ENCODE measurements at regions not wholly inside any gene's neighbourhood (a gene's known extent, or its start where the extent isn't known, plus 50 kb on each side); places are given as distances from the start of the nearest gene placed in this dataset.

GRCh38 chr1:60374537-60374936 is 301.0 kb upstream of the C1orf87 start:
- no peak for TF ChIP-seq POLR2A (IDR thresholded peaks at IDR 0.05; ENCODE audit: low read depth, low read length)
- no peak for FAIRE-seq

GRCh38 chr1:60367532-60367931 is 294.0 kb upstream of the C1orf87 start:
- TF ChIP-seq POLR2A (IDR thresholded peaks at IDR 0.05; ENCODE audit: low read depth, low read length): no peak
- DNase-seq (ENCODE audit: insufficient read length, low spot score) (no peak), FAIRE-seq (no peak)

More at GRCh38 chr1:60374537-60374936, 301.0 kb upstream of the C1orf87 start:
- DNase-seq (ENCODE audit: insufficient read length, low spot score): no peak

GRCh38 chr1:60359431-60359830 is 285.9 kb upstream of the C1orf87 start:
- no peak for FAIRE-seq
- TF ChIP-seq POLR2A (IDR thresholded peaks at IDR 0.05; ENCODE audit: low read depth, low read length): no peak
- no peak for DNase-seq (ENCODE audit: insufficient read length, low spot score)

GRCh38 chr1:60350531-60350930 is 277.0 kb upstream of the C1orf87 start:
- FAIRE-seq (no peak), DNase-seq (ENCODE audit: insufficient read length, low spot score) (no peak)
- no peak for TF ChIP-seq POLR2A (IDR thresholded peaks at IDR 0.05; ENCODE audit: low read depth, low read length)

GRCh38 chr1:60348884-60349283 is 275.3 kb upstream of the C1orf87 start:
- DNase-seq (ENCODE audit: insufficient read length, low spot score) (no peak), FAIRE-seq (no peak)
- no peak for TF ChIP-seq POLR2A (IDR thresholded peaks at IDR 0.05; ENCODE audit: low read depth, low read length)

GRCh38 chr1:60345621-60346020 is 272.1 kb upstream of the C1orf87 start:
- TF ChIP-seq POLR2A (IDR thresholded peaks at IDR 0.05; ENCODE audit: low read depth, low read length): no peak
- DNase-seq (ENCODE audit: insufficient read length, low spot score) (no peak), FAIRE-seq (no peak)

GRCh38 chr1:60345049-60345448 is 271.5 kb upstream of the C1orf87 start:
- no peak for DNase-seq (ENCODE audit: insufficient read length, low spot score)
- no peak for FAIRE-seq
- no peak for TF ChIP-seq POLR2A (IDR thresholded peaks at IDR 0.05; ENCODE audit: low read depth, low read length)

GRCh38 chr1:60343736-60344135 is 270.2 kb upstream of the C1orf87 start:
- DNase-seq (ENCODE audit: insufficient read length, low spot score) (no peak), FAIRE-seq (no peak)
- TF ChIP-seq POLR2A (IDR thresholded peaks at IDR 0.05; ENCODE audit: low read depth, low read length): no peak

GRCh38 chr1:60342569-60342968 is 269.0 kb upstream of the C1orf87 start:
- TF ChIP-seq POLR2A (IDR thresholded peaks at IDR 0.05; ENCODE audit: low read depth, low read length): no peak
- DNase-seq (ENCODE audit: insufficient read length, low spot score) (no peak), FAIRE-seq (no peak)

- DNase-seq (ENCODE audit: insufficient read length, low spot score): no peak
- TF ChIP-seq POLR2A (IDR thresholded peaks at IDR 0.05; ENCODE audit: low read depth, low read length): no peak
- FAIRE-seq: no peak
Observed at GRCh38 chr1:60341274-60341673, 267.7 kb upstream of the C1orf87 start.

GRCh38 chr1:60331647-60332046 is 258.1 kb upstream of the C1orf87 start:
- no peak for TF ChIP-seq POLR2A (IDR thresholded peaks at IDR 0.05; ENCODE audit: low read depth, low read length)
- FAIRE-seq (no peak), DNase-seq (ENCODE audit: insufficient read length, low spot score) (no peak)

GRCh38 chr1:60329651-60330050 is 256.1 kb upstream of the C1orf87 start:
- no peak for TF ChIP-seq POLR2A (IDR thresholded peaks at IDR 0.05; ENCODE audit: low read depth, low read length)
- FAIRE-seq (no peak), DNase-seq (ENCODE audit: insufficient read length, low spot score) (no peak)

GRCh38 chr1:60311838-60312237 is 238.3 kb upstream of the C1orf87 start:
- no peak for TF ChIP-seq POLR2A (IDR thresholded peaks at IDR 0.05; ENCODE audit: low read depth, low read length)
- no peak for DNase-seq (ENCODE audit: insufficient read length, low spot score)
- FAIRE-seq: no peak

GRCh38 chr1:60299581-60299980 is 226.0 kb upstream of the C1orf87 start:
- TF ChIP-seq POLR2A (IDR thresholded peaks at IDR 0.05; ENCODE audit: low read depth, low read length): no peak
- no peak for FAIRE-seq
- DNase-seq (ENCODE audit: insufficient read length, low spot score): no peak

- DNase-seq (ENCODE audit: insufficient read length, low spot score): no peak
- FAIRE-seq: no peak
- TF ChIP-seq POLR2A (IDR thresholded peaks at IDR 0.05; ENCODE audit: low read depth, low read length): no peak
Observed at GRCh38 chr1:60298290-60298689, 224.7 kb upstream of the C1orf87 start.

GRCh38 chr1:60296794-60297193 is 223.2 kb upstream of the C1orf87 start:
- TF ChIP-seq POLR2A (IDR thresholded peaks at IDR 0.05; ENCODE audit: low read depth, low read length): no peak
- DNase-seq (ENCODE audit: insufficient read length, low spot score) (no peak), FAIRE-seq (no peak)
